ENCODE measurements at regions not wholly inside any gene's neighbourhood (a gene's known extent, or its start where the extent isn't known, plus 50 kb on each side); places are given as distances from the start of the nearest gene placed in this dataset.

DNA sequence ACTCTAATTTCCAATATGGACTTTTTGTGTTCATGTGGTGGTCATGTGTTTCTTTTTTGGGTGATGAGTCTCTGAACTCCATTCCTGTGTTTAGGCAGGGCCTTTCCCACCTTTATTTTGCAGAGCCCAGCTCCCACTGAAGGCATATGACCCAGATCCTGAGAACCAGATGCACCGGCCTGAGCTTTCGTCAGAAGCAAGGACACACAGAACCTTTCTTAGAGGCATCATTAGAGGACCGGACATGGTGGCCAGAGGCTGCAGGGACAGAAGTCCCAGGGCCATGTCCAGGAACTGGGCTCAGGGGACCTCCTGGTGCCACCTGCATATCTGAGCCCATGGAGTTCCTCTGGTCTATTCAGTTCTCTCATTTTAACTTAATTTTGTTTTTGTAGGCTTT, 200.9 kb upstream of the ZNF32 start:
- H3K4me3 ChIP-seq (ENCODE audit: low read depth, poor library complexity, severe bottlenecking) = no peak overlapping the region
- TF ChIP-seq, protein P1, sequence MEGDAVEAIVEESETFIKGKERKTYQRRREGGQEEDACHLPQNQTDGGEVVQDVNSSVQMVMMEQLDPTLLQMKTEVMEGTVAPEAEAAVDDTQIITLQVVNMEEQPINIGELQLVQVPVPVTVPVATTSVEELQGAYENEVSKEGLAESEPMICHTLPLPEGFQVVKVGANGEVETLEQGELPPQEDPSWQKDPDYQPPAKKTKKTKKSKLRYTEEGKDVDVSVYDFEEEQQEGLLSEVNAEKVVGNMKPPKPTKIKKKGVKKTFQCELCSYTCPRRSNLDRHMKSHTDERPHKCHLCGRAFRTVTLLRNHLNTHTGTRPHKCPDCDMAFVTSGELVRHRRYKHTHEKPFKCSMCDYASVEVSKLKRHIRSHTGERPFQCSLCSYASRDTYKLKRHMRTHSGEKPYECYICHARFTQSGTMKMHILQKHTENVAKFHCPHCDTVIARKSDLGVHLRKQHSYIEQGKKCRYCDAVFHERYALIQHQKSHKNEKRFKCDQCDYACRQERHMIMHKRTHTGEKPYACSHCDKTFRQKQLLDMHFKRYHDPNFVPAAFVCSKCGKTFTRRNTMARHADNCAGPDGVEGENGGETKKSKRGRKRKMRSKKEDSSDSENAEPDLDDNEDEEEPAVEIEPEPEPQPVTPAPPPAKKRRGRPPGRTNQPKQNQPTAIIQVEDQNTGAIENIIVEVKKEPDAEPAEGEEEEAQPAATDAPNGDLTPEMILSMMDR (IDR thresholded peaks at IDR 0.05) = no peak
- no peak for TF ChIP-seq POLR2A (IDR thresholded peaks at IDR 0.05)
- WGBS, 2 donors = 94 to 100% methylated on average over 3 of the region's 3 CpGs
- no peak for DNase-seq (ENCODE audit: low spot score in 2 of 2)
- intact Hi-C loops (cut with DNase I; ENCODE audit: low total_unique reads) = no loop called here

DNA sequence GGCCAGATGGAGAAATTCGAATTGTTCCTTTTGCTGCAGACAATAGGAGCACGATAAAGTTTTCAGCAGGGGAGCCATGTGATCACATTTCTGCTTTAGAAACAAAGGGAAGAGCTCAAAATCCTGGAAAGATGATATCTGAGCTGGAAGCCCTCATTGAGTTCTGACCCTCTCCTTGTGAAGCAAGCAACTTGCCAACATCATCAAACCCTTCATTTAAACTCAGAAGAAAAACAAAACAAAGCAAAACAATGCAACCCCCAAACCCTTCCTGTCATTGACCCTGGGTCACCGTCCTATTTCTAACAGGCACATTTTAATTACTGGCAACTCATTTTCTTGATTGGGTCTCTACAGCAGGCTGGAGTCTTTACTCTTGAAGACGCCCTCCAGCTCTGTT, 198.3 kb upstream of the ZNF32 start:
- intact Hi-C loops (cut with DNase I; ENCODE audit: low total_unique reads) = no loop called here
- 73 to 80% methylated on average over 4 of the region's 4 CpGs for WGBS, 2 donors
- DNase-seq (ENCODE audit: low spot score in 2 of 2) = no peak
- no peak for TF ChIP-seq POLR2A (IDR thresholded peaks at IDR 0.05)
- TF ChIP-seq, protein P1 (IDR thresholded peaks at IDR 0.05) = no peak
- H3K4me3 ChIP-seq (ENCODE audit: low read depth, poor library complexity, severe bottlenecking) = no peak overlapping the region

DNA sequence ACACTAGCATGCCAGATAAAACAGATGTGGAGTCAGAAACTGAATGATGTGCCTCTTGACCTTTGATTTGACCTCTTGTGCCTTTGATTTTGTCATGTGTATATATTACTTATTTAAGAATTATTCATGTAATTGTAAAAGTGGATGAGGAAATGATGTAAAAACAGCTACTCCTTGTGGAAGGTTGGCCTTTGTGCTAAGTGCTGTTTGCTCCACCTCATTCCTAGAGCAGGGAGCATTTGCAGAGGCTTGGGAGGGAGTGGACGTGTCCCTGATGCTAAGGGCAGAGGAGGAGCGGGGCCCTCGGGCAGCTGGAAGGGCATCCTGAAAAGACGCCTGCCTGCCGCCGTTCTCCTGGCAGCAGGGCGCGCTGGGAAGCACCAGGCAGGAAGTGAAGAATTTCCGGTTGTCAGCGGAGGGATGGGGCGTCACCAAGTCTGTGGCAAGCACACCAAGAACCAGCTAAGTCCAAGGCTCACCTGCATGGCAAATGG, 197.6 kb upstream of the ZNF32 start:
- TF ChIP-seq POLR2A (IDR thresholded peaks at IDR 0.05) = no peak
- TF ChIP-seq, protein P1 (IDR thresholded peaks at IDR 0.05) = no peak
- intact Hi-C loops (cut with DNase I; ENCODE audit: low total_unique reads) = no loop called here
- H3K4me3 ChIP-seq (ENCODE audit: low read depth, poor library complexity, severe bottlenecking) = no peak overlapping the region
- no peak for DNase-seq (ENCODE audit: low spot score in 2 of 2)
- WGBS, 2 donors = 7 to 27% methylated on average over 11 of the region's 11 CpGs

DNA sequence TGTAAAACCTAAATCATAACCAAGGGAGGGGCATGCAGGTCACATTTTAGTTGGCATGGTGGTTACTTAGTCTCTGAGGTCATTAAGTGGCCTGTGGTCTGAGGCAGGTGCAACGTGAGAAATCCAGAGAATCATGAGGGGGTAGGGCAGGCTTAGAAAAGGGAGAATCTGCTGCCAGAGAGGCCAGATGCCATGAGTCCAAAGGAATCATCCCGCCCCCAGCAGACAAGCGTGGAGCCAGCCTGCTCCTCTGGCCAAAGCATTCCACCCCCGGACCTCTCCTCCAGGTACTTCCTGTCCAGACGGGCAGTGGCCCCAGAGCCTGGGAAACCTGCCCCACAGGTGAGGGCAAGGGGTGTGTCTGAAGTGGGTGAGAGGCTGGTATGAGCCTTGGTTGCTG, 196.4 kb upstream of the ZNF32 start:
- intact Hi-C loops (cut with DNase I; ENCODE audit: low total_unique reads) = no loop called here

DNA sequence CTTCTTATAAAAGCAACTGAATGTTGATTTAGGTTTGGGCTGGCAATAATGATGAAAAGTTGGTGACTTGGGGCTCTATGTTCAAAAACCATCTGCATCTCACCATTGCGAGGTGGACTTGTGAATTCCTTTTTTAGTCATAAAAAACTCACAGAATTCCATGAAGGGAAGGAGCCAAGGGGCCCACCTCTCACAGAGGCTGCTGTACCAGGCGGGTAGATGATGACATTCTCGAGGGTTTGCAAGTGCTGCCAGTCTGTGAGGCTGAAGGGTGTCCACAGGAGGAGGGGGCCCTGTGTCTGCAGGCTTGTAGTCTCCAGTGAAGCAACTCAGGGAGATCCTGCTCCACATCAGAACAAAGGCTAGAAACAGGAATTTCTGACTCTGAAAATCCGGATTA, 195.5 kb upstream of the ZNF32 start:
- 71 to 81% methylated on average over 4 of the region's 4 CpGs for WGBS, 2 donors
- TF ChIP-seq, protein P1 (IDR thresholded peaks at IDR 0.05) = no peak
- no peak for TF ChIP-seq POLR2A (IDR thresholded peaks at IDR 0.05)
- intact Hi-C loops (cut with DNase I; ENCODE audit: low total_unique reads) = no loop called here
- DNase-seq (ENCODE audit: low spot score in 2 of 2) = no peak
- H3K4me3 ChIP-seq (ENCODE audit: low read depth, poor library complexity, severe bottlenecking) = no peak overlapping the region

More for the DNA sequence above, 196.4 kb upstream of the ZNF32 start:
- 72 to 84% methylated on average over 5 of the region's 5 CpGs for WGBS, 2 donors
- no peak overlapping the region for H3K4me3 ChIP-seq (ENCODE audit: low read depth, poor library complexity, severe bottlenecking)
- no peak for TF ChIP-seq POLR2A (IDR thresholded peaks at IDR 0.05)
- TF ChIP-seq, protein P1 (IDR thresholded peaks at IDR 0.05) = no peak
- DNase-seq (ENCODE audit: low spot score in 2 of 2) = no peak
